SK-N-SH (cell line): ENCODE measurements at regions not wholly inside any gene's neighbourhood (a gene's known extent, or its start where the extent isn't known, plus 50 kb on each side); places are given as distances from the start of the nearest gene placed in this dataset.

ENCODE experiments used
- ELF1 ChIP-seq: IDR thresholded peaks from 2 replicates; pipeline ENCODE4 v1.4.0; 2012
- GABPA ChIP-seq: IDR thresholded peaks from 2 replicates; pipeline ENCODE4 v1.4.0; 2012; ENCODE audit warnings: low read depth, mild to moderate bottlenecking
- NRF1 ChIP-seq: IDR thresholded peaks from 2 replicates; pipeline ENCODE4 v1.6.1; 2012; ENCODE audit warnings: low read depth, mild to moderate bottlenecking, low read length
- RAD21 ChIP-seq: IDR thresholded peaks from 2 replicates; pipeline ENCODE4 v1.6.1; 2012; ENCODE audit warnings: mild to moderate bottlenecking, low read length
- TF ChIP-seq, protein P1 (sequence below): fragments of 200-600 bp; sonication (generic); IDR thresholded peaks from 2 replicates; pipeline ENCODE4 v1.6.1; 2017; ENCODE audit warnings: antibody characterized with exemption, mild to moderate bottlenecking, moderate library complexity
- TF ChIP-seq, protein P2 (sequence below): IDR thresholded peaks from 2 replicates; pipeline ENCODE4 v1.6.1; 2012; ENCODE audit warnings: mild to moderate bottlenecking, low read depth, low read length, moderate library complexity

DNA sequence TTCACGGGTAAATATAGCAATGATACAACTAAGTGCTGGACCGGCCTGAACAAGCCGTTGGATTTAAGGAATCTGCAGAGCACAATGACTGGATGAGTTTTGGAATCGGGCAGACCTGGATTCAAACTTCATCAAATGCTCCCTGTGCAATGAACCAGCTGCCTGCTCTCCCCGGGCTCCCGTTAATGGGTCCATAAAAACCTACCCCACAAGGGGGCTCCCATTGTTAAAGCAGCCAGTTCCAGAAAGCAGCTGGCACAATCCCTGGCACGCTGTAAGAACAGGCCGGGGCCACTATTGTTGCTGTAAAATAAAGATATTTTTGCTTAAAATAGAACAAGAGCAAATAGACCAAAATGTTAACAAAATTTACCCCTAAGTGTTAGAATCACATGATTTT, 131.9 kb downstream of the C16orf95 start:
- TF ChIP-seq, protein P1, sequence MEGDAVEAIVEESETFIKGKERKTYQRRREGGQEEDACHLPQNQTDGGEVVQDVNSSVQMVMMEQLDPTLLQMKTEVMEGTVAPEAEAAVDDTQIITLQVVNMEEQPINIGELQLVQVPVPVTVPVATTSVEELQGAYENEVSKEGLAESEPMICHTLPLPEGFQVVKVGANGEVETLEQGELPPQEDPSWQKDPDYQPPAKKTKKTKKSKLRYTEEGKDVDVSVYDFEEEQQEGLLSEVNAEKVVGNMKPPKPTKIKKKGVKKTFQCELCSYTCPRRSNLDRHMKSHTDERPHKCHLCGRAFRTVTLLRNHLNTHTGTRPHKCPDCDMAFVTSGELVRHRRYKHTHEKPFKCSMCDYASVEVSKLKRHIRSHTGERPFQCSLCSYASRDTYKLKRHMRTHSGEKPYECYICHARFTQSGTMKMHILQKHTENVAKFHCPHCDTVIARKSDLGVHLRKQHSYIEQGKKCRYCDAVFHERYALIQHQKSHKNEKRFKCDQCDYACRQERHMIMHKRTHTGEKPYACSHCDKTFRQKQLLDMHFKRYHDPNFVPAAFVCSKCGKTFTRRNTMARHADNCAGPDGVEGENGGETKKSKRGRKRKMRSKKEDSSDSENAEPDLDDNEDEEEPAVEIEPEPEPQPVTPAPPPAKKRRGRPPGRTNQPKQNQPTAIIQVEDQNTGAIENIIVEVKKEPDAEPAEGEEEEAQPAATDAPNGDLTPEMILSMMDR: no peak
- TF ChIP-seq, protein P2, sequence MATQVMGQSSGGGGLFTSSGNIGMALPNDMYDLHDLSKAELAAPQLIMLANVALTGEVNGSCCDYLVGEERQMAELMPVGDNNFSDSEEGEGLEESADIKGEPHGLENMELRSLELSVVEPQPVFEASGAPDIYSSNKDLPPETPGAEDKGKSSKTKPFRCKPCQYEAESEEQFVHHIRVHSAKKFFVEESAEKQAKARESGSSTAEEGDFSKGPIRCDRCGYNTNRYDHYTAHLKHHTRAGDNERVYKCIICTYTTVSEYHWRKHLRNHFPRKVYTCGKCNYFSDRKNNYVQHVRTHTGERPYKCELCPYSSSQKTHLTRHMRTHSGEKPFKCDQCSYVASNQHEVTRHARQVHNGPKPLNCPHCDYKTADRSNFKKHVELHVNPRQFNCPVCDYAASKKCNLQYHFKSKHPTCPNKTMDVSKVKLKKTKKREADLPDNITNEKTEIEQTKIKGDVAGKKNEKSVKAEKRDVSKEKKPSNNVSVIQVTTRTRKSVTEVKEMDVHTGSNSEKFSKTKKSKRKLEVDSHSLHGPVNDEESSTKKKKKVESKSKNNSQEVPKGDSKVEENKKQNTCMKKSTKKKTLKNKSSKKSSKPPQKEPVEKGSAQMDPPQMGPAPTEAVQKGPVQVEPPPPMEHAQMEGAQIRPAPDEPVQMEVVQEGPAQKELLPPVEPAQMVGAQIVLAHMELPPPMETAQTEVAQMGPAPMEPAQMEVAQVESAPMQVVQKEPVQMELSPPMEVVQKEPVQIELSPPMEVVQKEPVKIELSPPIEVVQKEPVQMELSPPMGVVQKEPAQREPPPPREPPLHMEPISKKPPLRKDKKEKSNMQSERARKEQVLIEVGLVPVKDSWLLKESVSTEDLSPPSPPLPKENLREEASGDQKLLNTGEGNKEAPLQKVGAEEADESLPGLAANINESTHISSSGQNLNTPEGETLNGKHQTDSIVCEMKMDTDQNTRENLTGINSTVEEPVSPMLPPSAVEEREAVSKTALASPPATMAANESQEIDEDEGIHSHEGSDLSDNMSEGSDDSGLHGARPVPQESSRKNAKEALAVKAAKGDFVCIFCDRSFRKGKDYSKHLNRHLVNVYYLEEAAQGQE: no peak
- no peak for TF ChIP-seq RAD21
- TF ChIP-seq GABPA: no peak
- no peak for TF ChIP-seq ELF1
- TF ChIP-seq NRF1: no peak
